Upper lobe of left lung (tissue), 4 donors: ENCODE measurements at regions not wholly inside any gene's neighbourhood (a gene's known extent, or its start where the extent isn't known, plus 50 kb on each side); places are given as distances from the start of the nearest gene placed in this dataset.

Experiments
- POLR2A ChIP-seq, 4 donors: fragments of 450-650 bp; IDR thresholded peaks; one replicate each; pipeline ENCODE4 v1.5.1; 2016 to 2017; ENCODE audit warnings: antibody characterized with exemption in 4 of 4, mild to moderate bottlenecking in 2 of 4
- TF ChIP-seq, protein P1 (sequence below), 6 experiments: fragments of 450-650 bp in 4 of 6; fragments of 200-600 bp in 2 of 6; sonication (generic) in 2 of 6; IDR thresholded peaks; one replicate each; pipeline ENCODE4 v1.5.1; 2016 to 2019; ENCODE audit warnings: antibody characterized with exemption in 6 of 6

DNA sequence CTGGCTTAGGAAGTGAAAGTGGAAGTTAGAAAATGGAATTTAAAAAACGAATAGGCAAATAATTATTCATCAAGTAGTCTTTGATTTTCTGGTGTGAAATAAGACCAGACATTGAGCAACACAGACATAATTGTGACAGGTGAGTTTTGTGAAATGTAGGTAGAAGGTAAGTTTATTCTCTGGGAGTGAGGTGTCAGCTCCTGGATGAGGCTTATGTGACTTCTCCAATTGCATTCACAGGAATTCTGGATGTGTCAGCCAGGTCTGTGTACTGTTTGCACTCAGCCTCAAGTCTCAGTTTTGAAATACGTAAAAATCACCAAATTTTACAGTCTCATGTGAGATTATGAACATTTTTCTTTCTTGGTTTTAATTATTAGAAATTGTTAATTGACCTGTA, 537.6 kb downstream of the CETN3 start:
- TF ChIP-seq POLR2A (IDR thresholded peaks at IDR 0.05) = no peak
- TF ChIP-seq, protein P1, sequence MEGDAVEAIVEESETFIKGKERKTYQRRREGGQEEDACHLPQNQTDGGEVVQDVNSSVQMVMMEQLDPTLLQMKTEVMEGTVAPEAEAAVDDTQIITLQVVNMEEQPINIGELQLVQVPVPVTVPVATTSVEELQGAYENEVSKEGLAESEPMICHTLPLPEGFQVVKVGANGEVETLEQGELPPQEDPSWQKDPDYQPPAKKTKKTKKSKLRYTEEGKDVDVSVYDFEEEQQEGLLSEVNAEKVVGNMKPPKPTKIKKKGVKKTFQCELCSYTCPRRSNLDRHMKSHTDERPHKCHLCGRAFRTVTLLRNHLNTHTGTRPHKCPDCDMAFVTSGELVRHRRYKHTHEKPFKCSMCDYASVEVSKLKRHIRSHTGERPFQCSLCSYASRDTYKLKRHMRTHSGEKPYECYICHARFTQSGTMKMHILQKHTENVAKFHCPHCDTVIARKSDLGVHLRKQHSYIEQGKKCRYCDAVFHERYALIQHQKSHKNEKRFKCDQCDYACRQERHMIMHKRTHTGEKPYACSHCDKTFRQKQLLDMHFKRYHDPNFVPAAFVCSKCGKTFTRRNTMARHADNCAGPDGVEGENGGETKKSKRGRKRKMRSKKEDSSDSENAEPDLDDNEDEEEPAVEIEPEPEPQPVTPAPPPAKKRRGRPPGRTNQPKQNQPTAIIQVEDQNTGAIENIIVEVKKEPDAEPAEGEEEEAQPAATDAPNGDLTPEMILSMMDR (IDR thresholded peaks at IDR 0.05) = no peak
